ENCODE measurements at regions not wholly inside any gene's neighbourhood (a gene's known extent, or its start where the extent isn't known, plus 50 kb on each side); places are given as distances from the start of the nearest gene placed in this dataset.
A peak's percentile ranks its signal among the peaks of the same experiment; 100 is the strongest.

DNA sequence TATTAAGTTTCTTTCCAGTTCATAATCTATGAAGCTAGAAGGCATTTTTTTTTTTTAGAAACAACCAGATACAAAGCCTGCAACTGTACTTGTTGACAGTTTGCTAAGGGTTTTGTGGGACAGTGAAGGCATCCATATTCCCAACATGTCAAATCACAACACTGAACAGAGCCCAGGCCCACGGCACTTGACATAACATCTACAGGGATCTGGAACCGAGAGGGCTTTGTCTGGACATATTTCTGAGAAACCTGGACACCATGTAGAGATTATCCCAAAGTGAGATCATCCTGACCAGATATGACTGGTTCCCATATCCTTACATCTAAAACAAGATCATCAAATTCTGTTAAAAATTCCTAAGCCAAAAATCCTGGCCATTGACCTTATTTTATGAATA is 336.3 kb downstream of the ACTL7B start:
- no peak for DNase-seq (ENCODE audit: low read depth in 2 of 3, low spot score in 1 of 3)

DNA sequence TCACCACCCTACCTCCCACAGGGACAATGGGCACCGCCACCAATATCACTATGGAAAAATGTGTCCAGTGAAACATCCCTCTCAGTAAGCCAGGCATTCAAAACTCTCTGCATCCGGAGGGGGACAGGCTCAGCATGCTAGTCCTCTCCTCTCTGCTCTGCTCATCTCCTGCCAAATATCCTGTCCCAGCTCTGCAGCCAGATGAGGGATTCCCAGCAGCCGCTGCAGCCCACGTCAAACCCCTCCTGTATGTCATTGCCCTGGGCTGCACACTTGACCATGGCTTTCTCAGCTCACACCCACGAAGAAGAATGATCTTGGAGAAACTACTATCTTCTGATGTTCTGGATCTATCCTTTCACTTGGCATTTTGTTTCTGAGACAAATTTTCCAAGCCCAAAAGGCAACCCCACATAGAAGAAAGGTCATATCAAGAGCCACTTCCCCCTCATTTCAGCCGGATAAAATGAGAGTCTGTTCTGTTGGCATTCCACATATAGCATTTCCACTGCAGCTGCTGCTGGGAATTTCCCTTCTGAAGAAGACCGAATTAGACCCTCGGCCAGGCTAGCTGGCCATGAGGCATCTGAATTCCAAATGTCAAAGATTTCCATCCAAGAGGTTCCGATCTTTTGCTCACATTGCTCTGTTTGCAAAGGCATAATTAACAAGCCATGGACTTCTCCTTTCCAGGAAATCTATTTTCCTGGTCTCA is 338.0 kb downstream of the ACTL7B start:
- DNase-seq (ENCODE audit: low read depth in 2 of 3, low spot score in 1 of 3) = no peak

DNA sequence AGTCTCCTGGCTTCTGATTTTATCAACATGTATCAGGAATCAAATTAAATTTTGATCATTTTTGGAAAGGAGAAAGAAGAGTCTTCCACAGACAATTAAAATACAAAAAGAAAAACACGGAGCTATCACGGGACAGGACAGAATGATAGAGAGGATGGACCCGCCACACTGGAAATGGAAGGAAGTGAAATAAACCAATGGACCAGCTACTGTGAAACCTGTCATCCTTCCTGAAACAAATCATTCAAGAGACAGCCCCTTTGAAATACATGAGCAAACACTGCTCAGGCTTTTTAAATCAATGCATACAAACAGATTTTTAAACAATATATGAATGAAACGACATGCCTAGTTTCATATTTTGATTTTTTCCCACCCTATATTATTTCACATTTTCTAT is 339.4 kb downstream of the ACTL7B start:
- no peak for DNase-seq (ENCODE audit: low read depth in 2 of 3, low spot score in 1 of 3)

DNA sequence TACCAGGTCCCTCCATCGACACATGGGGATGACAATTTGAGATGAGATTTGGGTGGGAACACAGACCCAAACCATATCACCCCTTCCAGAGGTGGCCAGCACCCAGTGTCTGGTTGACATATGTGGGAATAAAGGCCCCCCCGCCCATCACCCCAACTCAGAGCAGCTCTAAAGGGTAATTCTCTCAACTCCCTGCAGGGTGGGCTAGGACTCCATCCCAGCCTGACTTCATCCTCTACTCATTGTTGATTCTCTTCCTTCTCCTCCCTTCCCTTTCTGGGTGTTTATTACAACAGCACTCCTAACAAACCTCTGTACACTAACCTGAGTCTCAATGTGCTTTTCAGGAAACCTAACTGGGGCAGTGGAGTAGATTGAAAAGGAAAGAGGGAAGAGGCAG is 339.9 kb downstream of the ACTL7B start:
- DNase-seq (ENCODE audit: low read depth in 2 of 3, low spot score in 1 of 3) = no peak

DNA sequence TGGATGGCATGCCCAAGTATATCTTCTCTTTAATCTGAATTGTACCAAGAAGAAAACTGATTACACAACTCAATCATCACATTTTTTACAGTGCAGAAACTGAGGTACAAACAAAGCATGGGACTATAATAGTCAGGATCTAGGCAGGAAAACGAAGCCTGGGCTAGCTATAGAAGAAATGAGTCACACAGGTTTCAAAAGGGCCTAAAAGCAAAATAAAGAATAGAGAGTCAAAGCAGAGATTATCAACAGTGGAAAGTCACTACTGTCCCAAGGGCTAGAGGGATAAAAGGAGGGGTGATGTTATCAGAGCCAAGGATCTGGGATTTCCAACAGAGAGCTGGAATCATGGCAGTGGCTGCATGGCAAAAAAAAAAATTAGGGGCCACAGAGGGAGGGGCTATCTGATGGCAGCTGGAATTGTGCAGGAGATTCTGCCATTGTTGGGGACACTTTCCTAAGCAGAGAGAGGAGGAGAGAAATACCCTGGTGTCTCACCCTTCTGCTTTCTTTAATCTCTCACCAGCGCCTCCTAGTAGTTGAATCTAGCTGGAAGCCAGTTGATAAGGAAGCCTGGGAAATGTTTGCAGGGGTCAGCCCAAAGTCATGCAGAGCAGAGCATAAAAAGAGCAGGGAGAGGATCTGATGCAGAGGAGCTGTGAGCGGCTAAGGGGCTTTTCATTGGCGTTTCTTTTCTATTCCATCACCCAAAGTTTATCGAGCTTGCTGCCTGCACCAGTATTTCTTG is 343.2 kb downstream of the ACTL7B start:
- DNase-seq (ENCODE audit: low read depth in 2 of 3, low spot score in 1 of 3) = no peak

DNA sequence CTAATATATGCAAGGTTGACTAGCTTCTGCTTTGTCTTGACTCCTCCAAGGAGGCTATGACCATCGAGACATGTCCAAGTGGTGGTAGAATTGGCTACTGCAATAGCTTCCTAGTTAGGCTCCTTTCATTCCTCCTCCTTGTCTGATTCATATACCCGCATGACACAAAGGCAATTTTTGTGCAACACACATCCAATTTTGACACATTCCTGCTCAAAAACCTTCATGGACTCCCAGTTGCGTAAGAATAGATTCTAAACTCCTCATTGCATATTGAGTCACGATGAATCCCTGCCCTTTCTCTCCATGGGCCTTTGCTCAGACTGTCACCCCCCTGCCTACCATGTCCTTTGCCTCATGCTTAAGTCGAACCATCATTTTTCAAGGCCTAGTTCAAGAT is 344.5 kb downstream of the ACTL7B start:
- DNase-seq (ENCODE audit: low read depth in 2 of 3, low spot score in 1 of 3) = no peak

DNA sequence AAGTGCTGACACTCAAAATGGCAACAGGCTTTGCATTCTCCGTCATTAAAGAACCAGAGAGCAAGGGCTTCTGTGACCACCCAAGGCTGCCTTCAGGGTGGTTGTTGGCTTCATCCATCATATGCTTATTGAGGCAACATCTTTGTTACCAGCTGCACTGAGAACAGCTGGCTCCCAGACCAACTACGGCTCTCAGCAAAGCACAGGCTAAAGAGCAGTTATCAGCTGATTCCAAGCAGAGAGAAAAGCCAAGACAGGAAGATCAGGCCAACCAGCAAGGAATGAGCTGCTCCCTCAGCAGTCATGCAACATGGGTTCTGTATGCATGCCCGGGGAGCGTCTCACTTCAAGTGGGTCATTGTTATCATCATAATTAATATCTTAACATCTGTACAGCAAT is 358.9 kb downstream of the ACTL7B start:
- DNase-seq (ENCODE audit: low read depth in 2 of 3, low spot score in 1 of 3) = no peak

DNA sequence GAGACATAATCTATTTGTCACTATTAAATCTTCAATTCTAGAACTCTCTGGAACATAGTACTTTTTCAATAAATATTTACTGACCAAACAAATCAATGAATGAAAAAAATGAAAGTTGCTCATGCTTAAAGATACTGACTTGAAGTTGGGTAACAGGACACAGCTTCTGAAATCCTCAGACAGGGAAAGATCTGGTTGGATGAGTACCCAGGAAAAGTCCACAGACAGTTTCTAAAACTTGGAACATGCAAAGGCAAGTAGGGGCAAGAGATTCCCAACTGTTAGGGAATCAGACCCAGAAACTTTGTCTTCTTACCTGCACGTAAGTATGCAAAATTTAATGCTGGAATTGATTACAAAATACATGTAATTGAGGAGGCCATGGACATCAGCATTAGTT is 366.2 kb downstream of the ACTL7B start:
- no peak for DNase-seq (ENCODE audit: low read depth in 2 of 3, low spot score in 1 of 3)

DNA sequence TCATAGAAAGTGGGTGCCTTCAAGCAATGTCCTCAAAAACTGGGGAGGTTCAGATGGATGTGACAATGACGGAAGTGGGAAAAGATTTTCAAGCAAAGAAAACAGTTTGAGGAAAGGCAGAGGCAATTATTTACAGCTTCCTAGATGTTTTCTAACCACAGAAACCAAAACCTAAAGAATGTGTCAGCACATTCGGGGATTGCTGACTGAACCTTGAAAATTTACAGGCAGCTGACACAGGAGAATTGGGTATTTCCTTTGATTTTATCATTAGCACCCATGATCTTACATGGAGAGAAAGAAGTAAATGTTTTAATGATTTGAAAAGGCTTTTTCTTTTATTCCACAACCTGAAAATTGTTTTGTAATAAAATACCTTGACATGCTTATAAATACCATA is 369.0 kb downstream of the ACTL7B start:
- no peak for DNase-seq (ENCODE audit: low read depth in 2 of 3, low spot score in 1 of 3)

DNA sequence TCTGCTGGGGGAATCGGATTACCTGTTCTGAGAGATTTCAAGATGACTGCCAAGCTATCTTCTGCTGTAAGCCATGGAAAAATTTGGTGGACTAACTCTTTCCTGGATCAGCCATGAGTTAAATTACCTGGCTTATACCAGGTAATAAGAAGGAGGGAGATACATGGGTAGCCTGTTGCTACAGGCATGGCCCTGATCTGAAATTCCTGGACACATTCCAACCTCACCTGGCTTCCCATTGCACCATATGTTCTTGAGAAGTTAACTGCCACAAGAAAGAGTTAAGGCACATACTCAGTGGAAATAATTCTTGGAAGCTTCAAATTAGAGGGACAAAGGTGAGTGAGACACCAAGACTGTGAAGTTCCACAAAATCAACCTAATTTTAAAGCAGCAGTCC is 371.3 kb downstream of the ACTL7B start:
- DNase-seq (ENCODE audit: low read depth in 2 of 3, low spot score in 1 of 3) = no peak

DNA sequence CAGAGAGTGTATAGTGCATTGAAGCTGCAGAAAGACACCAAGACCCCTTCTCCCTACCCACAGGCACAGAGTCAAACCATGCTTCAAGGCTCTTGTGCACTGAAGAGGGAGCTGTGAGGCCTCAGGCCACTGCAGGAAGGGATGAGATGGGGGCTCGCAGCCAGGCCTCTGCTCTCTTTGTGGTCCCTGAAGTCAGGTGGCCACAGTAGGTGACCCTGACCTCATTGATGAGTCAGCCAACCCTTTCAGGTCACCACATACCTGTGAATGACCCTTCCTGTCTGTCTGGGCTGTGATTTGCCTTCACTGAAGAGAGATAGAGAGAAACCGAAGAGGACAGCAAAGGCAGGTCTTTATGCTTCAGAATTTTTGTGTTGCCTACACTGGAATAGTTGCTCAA is 372.1 kb downstream of the ACTL7B start:
- no peak for DNase-seq (ENCODE audit: low read depth in 2 of 3, low spot score in 1 of 3)

DNA sequence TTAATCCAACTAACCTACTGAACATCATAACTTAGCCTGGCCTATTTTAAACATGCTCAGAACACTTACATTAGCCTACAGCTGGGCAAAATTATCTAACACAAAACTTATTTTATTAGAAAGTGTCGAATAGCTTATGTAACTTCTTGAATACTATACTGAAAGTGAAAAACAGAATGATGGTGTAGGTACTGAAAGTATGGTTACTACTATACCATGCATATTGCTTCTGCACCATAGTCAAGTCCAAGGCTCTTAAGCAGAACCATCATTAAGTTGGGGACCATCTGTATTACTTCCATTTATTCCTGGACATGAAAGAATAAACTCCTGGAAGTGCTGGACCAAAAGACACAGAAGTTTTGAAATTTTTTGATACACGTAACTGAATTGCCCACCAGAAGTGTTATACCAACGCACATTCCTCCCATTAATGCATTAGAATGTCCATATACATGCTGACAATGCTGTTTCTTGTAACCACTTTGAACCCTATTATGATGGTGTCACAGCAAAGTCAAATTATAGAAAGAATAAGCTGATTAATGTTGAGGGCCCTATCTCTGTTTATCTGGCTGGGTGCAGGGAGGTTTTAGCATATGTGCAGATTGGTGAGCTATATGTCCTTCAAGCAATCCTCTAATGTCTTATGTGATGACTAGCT is 375.7 kb downstream of the ACTL7B start:
- no peak for DNase-seq (ENCODE audit: low read depth in 2 of 3, low spot score in 1 of 3)

DNA sequence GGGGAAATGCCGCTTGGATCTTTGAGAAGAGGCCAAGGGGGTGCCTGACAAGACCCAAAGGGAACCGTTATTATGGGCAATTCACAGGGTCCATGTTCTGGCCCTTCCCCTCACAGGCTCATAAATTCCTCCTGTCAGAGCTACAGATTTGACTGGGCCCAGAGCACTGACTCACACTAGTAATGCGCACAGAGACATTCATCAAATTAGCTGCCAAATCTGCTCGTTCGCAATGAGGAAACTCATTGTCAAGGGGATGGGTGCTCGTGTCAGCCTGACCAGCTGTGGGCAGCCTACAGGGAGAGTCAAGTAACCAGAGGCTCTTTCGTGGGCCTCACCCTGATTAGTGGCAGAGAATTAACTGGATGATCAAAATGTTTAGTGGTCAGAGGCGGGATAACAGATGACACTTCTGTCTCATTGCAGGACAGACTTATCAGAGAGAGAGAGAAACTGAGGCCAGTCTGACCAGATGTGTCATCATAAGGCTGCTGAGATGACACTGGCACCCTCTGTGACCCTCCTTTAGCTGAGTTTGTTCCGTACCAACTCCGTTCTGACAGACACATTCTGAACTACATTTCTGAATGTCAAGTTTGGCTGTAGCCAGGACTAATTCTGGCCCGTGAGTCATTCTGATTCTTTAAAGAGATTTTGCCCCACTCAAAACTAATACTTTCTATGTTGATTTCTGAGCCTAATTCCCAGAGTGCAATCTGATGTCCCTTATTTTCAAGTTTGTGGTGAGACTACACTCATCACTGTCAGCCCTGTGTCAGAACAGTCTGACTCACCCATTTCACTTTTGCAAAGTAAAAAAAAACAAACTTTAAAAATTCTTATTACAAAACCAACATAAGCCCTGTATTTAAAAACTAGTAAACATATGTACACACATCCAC is 377.1 kb downstream of the ACTL7B start:
- DNase-seq (ENCODE audit: low read depth in 2 of 3, low spot score in 1 of 3) = no peak

DNA sequence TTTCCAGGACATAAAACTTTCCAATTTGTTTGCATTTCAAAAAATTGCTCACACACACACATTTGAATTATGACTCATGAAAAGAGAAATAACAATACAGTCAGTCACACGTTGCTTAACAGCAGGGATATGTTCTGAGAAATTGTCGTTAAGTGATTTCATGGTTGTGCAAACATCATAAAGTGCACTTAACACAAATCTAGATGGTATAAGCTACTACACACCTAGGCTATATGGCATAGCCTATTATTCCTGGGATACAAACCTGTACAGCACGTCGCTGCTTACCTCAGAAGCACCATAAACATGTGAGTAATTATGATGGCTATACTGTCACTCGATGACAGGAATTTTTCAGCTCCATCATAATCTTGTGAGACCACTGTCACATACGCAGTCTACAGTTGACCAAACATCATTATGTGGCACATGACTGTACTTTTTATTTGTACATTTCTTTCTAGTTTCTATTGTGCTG is 378.2 kb downstream of the ACTL7B start:
- DNase-seq (ENCODE audit: low read depth in 2 of 3, low spot score in 1 of 3) = no peak

DNA sequence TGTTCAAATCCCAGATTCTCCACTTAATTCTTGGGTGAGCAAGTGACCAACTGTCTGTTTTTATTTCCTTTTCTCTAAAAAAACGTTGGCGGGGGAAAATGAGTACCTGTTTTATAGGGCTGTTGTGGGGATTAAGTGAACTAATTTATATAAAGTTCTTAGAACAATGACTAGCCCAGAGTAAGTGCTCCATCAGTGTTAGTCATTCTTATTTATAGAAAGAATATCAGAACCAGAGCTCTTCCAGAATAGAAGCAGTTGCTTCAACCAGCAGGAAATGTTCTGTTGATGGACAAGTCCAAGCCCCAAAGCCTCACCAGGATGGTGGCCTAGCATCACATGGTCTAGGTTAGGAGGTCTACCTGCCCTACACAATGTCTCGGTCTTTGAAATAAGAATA is 379.2 kb downstream of the ACTL7B start:
- DNase-seq (ENCODE audit: low read depth in 2 of 3, low spot score in 1 of 3) = no peak

DNA sequence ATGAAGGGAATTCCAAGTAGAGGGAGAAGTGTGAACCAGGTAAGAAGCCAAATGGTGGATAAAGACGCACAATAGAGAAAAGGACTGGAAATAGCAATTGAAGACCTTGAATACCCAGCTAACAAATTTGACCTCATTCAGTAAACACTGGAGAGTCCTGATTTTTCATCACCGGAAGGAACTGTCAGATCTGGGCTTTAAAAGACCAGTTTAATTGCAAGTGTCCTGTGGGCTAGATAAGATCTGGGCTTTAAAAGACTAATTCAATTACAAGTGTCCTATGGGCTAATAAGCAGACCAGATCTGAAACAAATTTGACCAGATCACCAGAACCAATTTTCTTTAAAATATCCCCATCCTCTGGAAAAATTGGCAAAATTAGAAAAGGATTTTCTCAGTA is 380.0 kb downstream of the ACTL7B start:
- DNase-seq (ENCODE audit: low read depth in 2 of 3, low spot score in 1 of 3) = no peak

DNA sequence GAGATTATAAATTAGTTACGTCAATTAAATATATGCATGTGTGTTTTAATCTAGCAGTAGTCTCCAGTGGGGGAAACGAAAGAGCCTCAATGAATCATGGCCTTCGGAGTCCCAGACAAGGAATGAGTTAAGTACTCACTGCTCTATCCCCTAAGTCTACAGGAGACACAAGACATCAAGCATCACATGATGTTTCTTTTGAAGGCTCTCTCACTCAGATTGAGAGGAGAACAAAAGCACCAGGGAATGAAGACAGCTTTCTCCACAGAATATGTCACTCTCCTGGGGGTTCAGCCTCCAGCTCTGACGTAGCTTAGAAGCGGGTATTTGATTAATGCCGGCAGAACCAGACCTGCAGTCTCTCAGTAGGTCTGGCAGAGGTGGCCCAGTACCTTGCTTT is 381.4 kb downstream of the ACTL7B start:
- DNase-seq (ENCODE audit: low read depth in 2 of 3, low spot score in 1 of 3) = no peak

DNA sequence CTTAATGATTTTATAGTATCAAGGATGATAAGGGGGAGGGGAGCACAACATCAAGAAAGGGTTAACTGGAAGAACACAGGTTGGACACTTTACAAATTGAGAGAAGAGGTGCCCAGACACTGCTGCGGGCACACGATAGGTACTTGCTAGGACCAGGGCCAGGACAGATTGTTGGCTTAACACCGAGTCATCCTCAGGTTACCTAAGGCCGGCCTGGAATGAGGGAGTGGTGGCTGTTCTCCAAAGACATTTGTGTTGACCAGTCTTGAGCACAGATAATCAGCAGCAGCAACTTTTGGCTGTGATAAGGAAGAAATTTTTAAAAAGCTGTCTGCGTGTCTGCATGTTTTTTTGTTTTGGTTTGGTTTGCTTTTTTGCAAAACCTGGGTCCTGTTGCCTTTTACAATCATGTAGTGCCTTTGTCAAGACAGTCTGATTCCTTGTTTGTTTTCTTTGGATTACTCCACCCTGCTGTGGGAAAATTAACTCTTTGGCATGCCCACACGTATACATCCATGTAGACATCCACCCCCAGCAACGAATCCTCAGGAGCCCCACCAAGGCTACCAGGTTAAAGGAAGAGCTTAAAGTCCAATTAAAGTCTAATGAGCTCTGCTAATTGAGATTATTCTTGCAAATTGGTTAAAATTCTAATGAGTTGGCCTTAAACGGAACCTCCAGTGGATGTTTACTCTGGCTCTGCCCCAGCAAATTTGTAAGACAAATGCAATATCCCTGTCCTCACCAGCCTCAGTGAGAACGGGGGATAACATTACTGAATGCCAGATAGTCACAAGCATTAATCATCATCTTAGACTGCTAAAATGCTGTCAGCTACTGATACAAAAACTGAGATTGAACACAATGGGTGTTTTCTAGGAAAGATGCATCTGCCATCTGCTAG is 382.3 kb downstream of the ACTL7B start:
- DNase-seq (ENCODE audit: low read depth in 2 of 3, low spot score in 1 of 3) = no peak

DNA sequence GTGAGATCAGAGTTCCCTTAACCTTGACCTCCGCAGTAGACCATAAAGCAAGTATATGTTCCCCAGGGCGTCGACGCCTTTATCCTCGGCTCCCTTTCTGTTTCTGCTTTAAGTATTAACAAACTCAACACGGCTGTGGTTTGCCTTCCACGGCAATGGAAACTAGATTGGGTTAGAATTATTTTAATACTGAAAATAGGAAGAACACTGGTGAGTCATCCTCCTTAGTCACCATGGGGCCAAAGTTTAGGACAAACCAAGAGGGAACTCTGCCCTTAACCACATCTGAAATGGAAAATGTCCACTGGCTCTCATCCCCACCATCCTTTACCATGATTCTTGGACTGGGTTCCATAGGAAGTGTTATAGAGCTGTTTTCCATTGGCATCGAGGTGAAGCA is 386.1 kb downstream of the ACTL7B start:
- DNase-seq (ENCODE audit: low read depth in 2 of 3, low spot score in 1 of 3) = no peak

DNA sequence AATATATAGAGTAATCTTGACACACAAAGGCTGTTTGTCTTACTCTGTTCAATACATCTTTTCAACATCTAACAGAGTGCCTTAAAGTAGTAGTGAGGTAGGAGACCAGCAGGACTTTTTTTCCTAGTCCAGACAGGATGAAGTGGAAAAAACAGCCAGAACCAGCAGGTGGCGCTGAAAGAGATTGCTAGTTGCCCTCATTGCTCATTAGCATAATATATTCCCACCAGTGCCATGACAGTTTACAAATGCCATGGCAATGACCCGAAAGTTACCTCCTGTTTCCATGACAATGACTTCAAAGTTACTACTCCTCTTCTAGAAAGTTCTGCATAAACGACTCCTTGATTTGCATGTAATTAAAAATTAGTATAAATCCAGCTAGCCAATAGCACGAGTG is 387.4 kb downstream of the ACTL7B start:
- peak in 2 of 3 donors; percentile 3 to 13 for DNase-seq (ENCODE audit: low read depth in 2 of 3, low spot score in 1 of 3)

All from stimulated activated CD4-positive, alpha-beta T cell treated with anti-CD3 and anti-CD28 coated beads, Interleukin-12 subunit alpha, Interleukin-12 subunit beta, amount 100 ng/mL, for 48 hours (primary cell).